NCI-H526 (cell line): ENCODE measurements at regions not wholly inside any gene's neighbourhood (a gene's known extent, or its start where the extent isn't known, plus 50 kb on each side); places are given as distances from the start of the nearest gene placed in this dataset.

Source experiments
- DNase-seq, 2 experiments: peaks; one replicate each; lab custom pipeline; 2025; lab: John Stamatoyannopoulos, UW

DNA sequence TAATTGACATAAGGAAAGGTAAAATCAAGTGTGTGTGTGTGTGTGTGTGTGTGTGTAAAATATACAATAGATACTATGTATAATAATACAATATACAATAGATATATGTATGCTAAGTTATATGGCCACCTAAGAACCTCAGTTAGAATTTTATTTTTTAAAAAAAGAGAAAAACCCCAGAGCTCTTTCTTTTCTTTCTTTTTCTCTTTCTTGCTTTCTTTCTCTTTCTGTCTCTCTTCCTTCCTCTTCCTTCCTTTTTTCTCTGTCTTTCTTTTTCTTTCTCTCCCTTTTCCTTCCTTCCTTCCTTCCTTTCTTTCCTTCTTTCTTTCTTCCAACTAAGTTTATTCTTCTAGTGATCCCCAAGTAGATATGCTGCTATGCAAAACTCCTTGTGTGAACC, 64.6 kb upstream of the FN1 start:
- no peak for DNase-seq

- DNase-seq, result no peak
Measured at GRCh38 chr2:215499331-215499730, 63.5 kb upstream of the FN1 start.

DNA sequence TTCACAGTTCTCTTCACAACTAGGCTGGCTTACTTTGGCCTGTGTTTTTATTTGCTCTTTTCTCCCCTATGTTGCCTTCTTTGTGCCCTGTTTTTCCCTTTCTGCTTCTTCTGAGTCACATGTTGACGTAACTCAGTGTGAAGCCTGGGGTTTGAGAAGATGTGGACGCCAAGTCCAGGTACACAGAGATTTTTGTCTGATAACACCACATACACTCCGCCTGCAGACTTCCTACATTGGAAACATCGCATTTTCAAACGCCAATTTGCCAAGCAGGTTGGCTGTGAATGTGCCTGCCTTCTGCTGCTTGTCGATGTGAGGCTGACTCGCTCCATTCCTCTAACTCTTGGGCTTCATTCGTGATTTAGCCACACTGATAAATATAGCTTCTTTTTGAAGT, 62.6 kb upstream of the FN1 start:
- no peak for DNase-seq

GRCh38 chr2:215493376-215493775, 57.5 kb upstream of the FN1 start:
- DNase-seq, result no peak

DNA sequence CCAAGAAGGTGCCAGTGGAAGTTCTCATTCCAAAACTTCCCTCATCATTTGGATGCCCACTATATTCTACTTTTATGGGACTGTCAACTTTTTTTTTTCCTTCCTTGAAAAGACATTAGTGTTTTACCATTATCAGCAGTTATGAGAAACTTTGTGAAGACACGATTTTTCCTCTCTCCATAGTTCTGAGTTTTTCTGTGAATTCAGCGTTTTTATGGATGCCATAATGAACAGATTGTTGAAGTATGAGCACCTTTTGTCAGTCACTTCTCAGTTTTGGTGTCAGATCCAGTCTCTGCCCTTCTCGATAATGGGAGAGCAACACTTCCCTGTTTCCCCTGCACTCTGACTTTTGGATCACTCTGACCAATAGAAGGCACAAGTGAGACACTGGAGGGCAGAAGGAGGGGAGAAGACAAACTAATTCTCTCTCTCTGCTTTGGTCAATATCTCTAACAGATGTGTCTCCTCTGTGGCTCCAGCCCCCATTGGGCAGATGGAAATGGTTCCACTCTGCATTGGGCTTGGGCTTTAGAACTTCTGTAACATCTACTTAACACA, 53.5 kb upstream of the FN1 start:
- DNase-seq, result no peak

GRCh38 chr2:215487002-215487372, 51.1 kb upstream of the FN1 start:
- no peak for DNase-seq

DNA sequence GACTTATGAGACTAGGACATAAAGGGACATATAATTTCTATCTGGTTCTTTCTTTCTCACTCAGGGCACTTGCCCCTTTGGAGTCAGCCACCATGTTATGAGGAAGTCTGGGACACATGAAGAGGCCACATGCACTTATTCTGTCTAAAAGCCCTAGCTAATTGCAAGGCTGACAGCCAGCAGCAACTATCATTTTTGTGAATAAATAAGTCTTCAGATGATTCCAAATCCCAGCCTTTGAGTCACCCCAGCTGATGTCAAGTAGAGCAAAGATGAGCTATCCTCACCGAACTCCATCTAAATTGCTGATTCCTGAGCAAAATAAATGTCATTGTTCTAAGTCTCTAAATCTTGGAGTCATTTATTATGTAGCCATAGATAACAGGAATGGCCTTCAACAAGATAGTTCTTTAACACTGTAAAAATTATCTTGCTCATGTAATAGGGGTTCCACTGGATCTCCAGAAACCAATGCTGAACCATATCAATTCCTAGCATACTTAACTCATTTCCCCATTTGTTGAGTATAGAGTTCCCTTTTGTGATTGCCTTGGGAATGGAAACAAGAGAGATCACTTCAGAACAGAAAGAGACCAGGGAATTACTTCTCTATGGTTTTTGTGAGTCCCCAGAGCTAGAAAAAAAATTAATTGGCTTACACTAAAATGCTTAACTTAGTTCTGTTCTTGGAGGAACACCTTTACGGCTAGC, 50.6 kb upstream of the FN1 start:
- DNase-seq, result no peak
